ENCODE measurements at regions not wholly inside any gene's neighbourhood (a gene's known extent, or its start where the extent isn't known, plus 50 kb on each side); places are given as distances from the start of the nearest gene placed in this dataset.

DNA sequence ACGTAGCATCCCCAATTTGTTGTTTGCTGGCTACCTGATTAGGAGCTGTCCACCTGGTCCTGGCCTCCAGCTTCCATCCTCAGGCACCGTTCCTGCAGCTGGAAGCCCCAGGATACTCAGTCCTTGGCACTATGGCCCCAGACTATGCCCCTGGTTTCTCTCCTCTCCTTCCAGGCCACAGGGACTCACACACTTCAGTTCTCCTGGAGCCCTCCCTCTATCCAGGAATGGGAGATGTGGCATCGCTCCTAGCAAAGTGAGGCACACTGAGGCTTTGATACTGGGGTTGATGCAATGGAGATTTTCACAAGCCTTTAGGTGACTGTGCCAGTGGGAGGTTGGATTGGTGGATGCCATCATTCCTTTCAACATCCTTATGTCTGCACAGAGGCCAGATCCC, 142.8 kb upstream of the B3GAT1 start:
- Histone ChIP-seq H2BK5ac (ENCODE audit: insufficient read length, low read length) (no peak overlapping the region), H3K4ac (ENCODE audit: low read depth, low read length) (no peak overlapping the region), H2BK20ac (ENCODE audit: low read depth, low read length, poor library complexity, severe bottlenecking) (no peak overlapping the region), H3T11ph (ENCODE audit: low read length) (no peak overlapping the region), H3K9me3 (ENCODE audit: control insufficient read depth, low read depth, low read length) (no peaks in the 10 kb centered on the region), H3K23ac (ENCODE audit: insufficient read length, low read depth, low read length) (no peak overlapping the region), H4K91ac (ENCODE audit: insufficient read length, low read depth, low read length) (no peak overlapping the region), H3K9ac (ENCODE audit: extremely low read depth, insufficient read length, low read length) (no peak overlapping the region), H3K27me3 (ENCODE audit: insufficient read depth, low read length) (no peaks in the 10 kb centered on the region), H3K27ac (ENCODE audit: insufficient read length, low read depth, low read length) (no peak overlapping the region), H2AFZ (ENCODE audit: low read length) (no peak overlapping the region), H3K18ac (ENCODE audit: insufficient read length, low read depth, low read length) (no peak overlapping the region), H3K79me1 (ENCODE audit: insufficient read depth, low read depth, low read length, poor library complexity, severe bottlenecking) (no peaks in the 10 kb centered on the region), H3K14ac (ENCODE audit: insufficient read depth, low read length) (no peak overlapping the region), H4K8ac (replicated peaks; ENCODE audit: insufficient read length, low read depth, low read length) (no peak overlapping the region), H2AK5ac (ENCODE audit: insufficient read length, low read length) (no peak overlapping the region), H2BK12ac (ENCODE audit: insufficient read length, low read depth, low read length) (no peak overlapping the region), H3K79me2 (ENCODE audit: insufficient read depth, low read length) (no peaks in the 10 kb centered on the region), H2BK15ac (ENCODE audit: low read depth, low read length) (no peak overlapping the region), H3K56ac (ENCODE audit: insufficient read length, low read depth, low read length) (no peak overlapping the region), H3K23me2 (ENCODE audit: insufficient read length, low read depth, low read length, poor library complexity, severe bottlenecking) (no peaks in the 10 kb centered on the region), H3K4me1 (ENCODE audit: insufficient read depth, low read length) (no peaks in the 10 kb centered on the region), H2BK120ac (ENCODE audit: low read depth, low read length, poor library complexity, severe bottlenecking) (no peak overlapping the region), H4K20me1 (ENCODE audit: control insufficient read depth, insufficient read depth, insufficient read length) (no peaks in the 10 kb centered on the region), H4K5ac (ENCODE audit: insufficient read length, low read depth, low read length) (no peak overlapping the region), H3K4me2 (ENCODE audit: insufficient read depth, insufficient read length, low read length) (no peak overlapping the region)
- no CpG with 5 or more reads among the region's 3 CpGs for WGBS (ENCODE audit: extremely low coverage, insufficient read length, low lambda C conversion rate)
- Mint-ChIP-seq H3K36me3 (ENCODE audit: insufficient read depth in 1 of 3, low read depth in 3 of 3) (no peaks in the 10 kb centered on the region; a peak in 1 of 7 replicates), H3K4me1 (peaks cover 4 to 5% of the 10 kb centered on the region in 2 experiments; a peak in 1 of 4 replicates), H3K27ac (no peak overlapping the region), H3K27me3 (ENCODE audit: low read depth) (peaks cover 19% of the 10 kb centered on the region), H3K4me3 (no peak overlapping the region), H3K9me3 (peaks cover 0 to 2% of the 10 kb centered on the region in 2 experiments; a peak in 1 of 5 replicates)
- TF ChIP-seq, protein P1, sequence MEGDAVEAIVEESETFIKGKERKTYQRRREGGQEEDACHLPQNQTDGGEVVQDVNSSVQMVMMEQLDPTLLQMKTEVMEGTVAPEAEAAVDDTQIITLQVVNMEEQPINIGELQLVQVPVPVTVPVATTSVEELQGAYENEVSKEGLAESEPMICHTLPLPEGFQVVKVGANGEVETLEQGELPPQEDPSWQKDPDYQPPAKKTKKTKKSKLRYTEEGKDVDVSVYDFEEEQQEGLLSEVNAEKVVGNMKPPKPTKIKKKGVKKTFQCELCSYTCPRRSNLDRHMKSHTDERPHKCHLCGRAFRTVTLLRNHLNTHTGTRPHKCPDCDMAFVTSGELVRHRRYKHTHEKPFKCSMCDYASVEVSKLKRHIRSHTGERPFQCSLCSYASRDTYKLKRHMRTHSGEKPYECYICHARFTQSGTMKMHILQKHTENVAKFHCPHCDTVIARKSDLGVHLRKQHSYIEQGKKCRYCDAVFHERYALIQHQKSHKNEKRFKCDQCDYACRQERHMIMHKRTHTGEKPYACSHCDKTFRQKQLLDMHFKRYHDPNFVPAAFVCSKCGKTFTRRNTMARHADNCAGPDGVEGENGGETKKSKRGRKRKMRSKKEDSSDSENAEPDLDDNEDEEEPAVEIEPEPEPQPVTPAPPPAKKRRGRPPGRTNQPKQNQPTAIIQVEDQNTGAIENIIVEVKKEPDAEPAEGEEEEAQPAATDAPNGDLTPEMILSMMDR (conservative IDR thresholded peaks at IDR 0.05): no peak
- no peak for DNase-seq
